H1 (cell line): ENCODE measurements at regions not wholly inside any gene's neighbourhood (a gene's known extent, or its start where the extent isn't known, plus 50 kb on each side); places are given as distances from the start of the nearest gene placed in this dataset.

ENCODE experiments used
- KDM5A ChIP-seq: fragments of 200-600 bp; IDR thresholded peaks from 2 replicates; pipeline ENCODE4 v1.7.1; 2012; ENCODE audit warnings: mild to moderate bottlenecking, low read length, inconsistent platforms, mixed read lengths
- SUZ12 ChIP-seq: fragments of 200-600 bp; sonication (generic); IDR thresholded peaks from 2 replicates; pipeline ENCODE4 v1.6.1; 2012; ENCODE audit warnings: mild to moderate bottlenecking, inconsistent platforms, low read length, moderate library complexity, mixed read lengths

GRCh38 chr7:12947465-12947864 is 260.0 kb downstream of the ARL4A start (continued):
- TF ChIP-seq SUZ12, result no peak
- no peak for TF ChIP-seq KDM5A
